Activated CD4-positive, alpha-beta T cell treated with anti-CD3 and anti-CD28 coated beads, Interleukin-2, amount 50 U/mL, for 16 hours (primary cell): ENCODE measurements at regions not wholly inside any gene's neighbourhood (a gene's known extent, or its start where the extent isn't known, plus 50 kb on each side); places are given as distances from the start of the nearest gene placed in this dataset.
"Not testable (repeated sequence)": the region's sequence is repeated elsewhere in the genome, so short reads cannot be mapped to it uniquely, and the experiment has no call there.

ENCODE experiments used
- DNase-seq: peaks from one replicate; pipeline ENCODE4 v3.0.0-alpha.2; 2020

- no peak for DNase-seq
Observed at GRCh38 chr6:139753198-139753861, 378.9 kb upstream of the CITED2 start.

GRCh38 chr6:139752086-139752485 is 377.6 kb upstream of the CITED2 start:
- DNase-seq, result no peak

- no peak for DNase-seq
Observed at GRCh38 chr6:139751179-139751578, 376.7 kb upstream of the CITED2 start.

- DNase-seq, result no peak
Observed at GRCh38 chr6:139748353-139749146, 374.1 kb upstream of the CITED2 start.

- no peak for DNase-seq
Observed at GRCh38 chr6:139747154-139747553, 372.7 kb upstream of the CITED2 start.

- DNase-seq, result no peak
Observed at GRCh38 chr6:139744891-139745290, 370.4 kb upstream of the CITED2 start.

- DNase-seq, result no peak
Observed at GRCh38 chr6:139743664-139744437, 369.4 kb upstream of the CITED2 start.

- DNase-seq, result no peak
Observed at GRCh38 chr6:139742671-139743070, 368.2 kb upstream of the CITED2 start.

- no peak for DNase-seq
Observed at GRCh38 chr6:139738801-139739455, 364.5 kb upstream of the CITED2 start.

GRCh38 chr6:139736325-139736906 is 362.0 kb upstream of the CITED2 start:
- DNase-seq, result no peak

GRCh38 chr6:139732451-139732850 is 358.0 kb upstream of the CITED2 start:
- no peak for DNase-seq

- no peak for DNase-seq
Observed at GRCh38 chr6:139730340-139730974, 356.0 kb upstream of the CITED2 start.

- no peak for DNase-seq
Observed at GRCh38 chr6:139728876-139729427, 354.5 kb upstream of the CITED2 start.

GRCh38 chr6:139726272-139726671 is 351.8 kb upstream of the CITED2 start:
- DNase-seq, result not testable (repeated sequence)

- no peak for DNase-seq
Observed at GRCh38 chr6:139722530-139722929, 348.1 kb upstream of the CITED2 start.

GRCh38 chr6:139721954-139722353 is 347.5 kb upstream of the CITED2 start:
- no peak for DNase-seq

- no peak for DNase-seq
Observed at GRCh38 chr6:139713900-139714506, 339.6 kb upstream of the CITED2 start.

GRCh38 chr6:139713424-139713823 is 339.0 kb upstream of the CITED2 start:
- no peak for DNase-seq

GRCh38 chr6:139712830-139713229 is 338.4 kb upstream of the CITED2 start:
- no peak for DNase-seq

- no peak for DNase-seq
Observed at GRCh38 chr6:139711804-139712585, 337.5 kb upstream of the CITED2 start.

GRCh38 chr6:139710556-139710955 is 336.1 kb upstream of the CITED2 start:
- DNase-seq, result no peak
